Left lung (tissue), 4 donors: ENCODE measurements at regions not wholly inside any gene's neighbourhood (a gene's known extent, or its start where the extent isn't known, plus 50 kb on each side); places are given as distances from the start of the nearest gene placed in this dataset.

Experiments
- ATAC-seq: fragments of 200-7000 bp; cut with Tn5 transposase; one replicate; pipeline ENCODE4 v1.9.1; 2020; ENCODE audit warnings: moderate library complexity
- DNase-seq, 4 donors: peaks; one replicate each; pipeline ENCODE4 v3.0.0-alpha.2; 2013 to 2020
- H3K27ac ChIP-seq, 2 donors: fragments of 200-600 bp; sonication (generic) in 1 of 2; one replicate each; pipeline versions ENCODE4 v1.5.0 to v1.8.0; 2020 to 2021
- H3K27me3 ChIP-seq, 2 donors: fragments of 200-600 bp; sonication (generic) in 1 of 2; one replicate each; pipeline versions ENCODE4 v1.5.0 to v1.8.0; 2020 to 2021
- H3K36me3 ChIP-seq, 2 donors: fragments of 200-600 bp; sonication (generic) in 1 of 2; one replicate each; pipeline versions ENCODE4 v1.5.0 to v1.8.0; 2020 to 2021
- H3K4me1 ChIP-seq, 2 donors: fragments of 200-600 bp; one replicate each; pipeline ENCODE4 v1.8.0; 2021
- H3K4me3 ChIP-seq, 2 donors: fragments of 200-600 bp; sonication (generic) in 1 of 2; one replicate each; pipeline versions ENCODE4 v1.5.0 to v1.8.0; 2020 to 2021; ENCODE audit warnings: mild to moderate bottlenecking in 1 of 2
- H3K9me3 ChIP-seq, 2 donors: fragments of 200-600 bp; sonication (generic) in 1 of 2; one replicate each; pipeline versions ENCODE4 v1.5.0 to v1.8.0; 2020 to 2021
- intact Hi-C, 2 donors: fragments of 100-400 bp; cut with DNase I; formaldehyde crosslinking; loops; one replicate each; pipeline versions ENCODE4 v1.11.2 to v1.14.2; 2022
- TF ChIP-seq, protein P1 (sequence below), 2 donors: fragments of 200-600 bp; sonication (generic) in 1 of 2; IDR thresholded peaks; one replicate each; pipeline versions ENCODE4 v1.5.0 to v1.8.0; 2021; ENCODE audit warnings: antibody characterized with exemption in 2 of 2
- donor health status: DM: no; HTN: yes; CAD: no.
- donor health status: DM: no; HTN: no; CAD: no.

DNA sequence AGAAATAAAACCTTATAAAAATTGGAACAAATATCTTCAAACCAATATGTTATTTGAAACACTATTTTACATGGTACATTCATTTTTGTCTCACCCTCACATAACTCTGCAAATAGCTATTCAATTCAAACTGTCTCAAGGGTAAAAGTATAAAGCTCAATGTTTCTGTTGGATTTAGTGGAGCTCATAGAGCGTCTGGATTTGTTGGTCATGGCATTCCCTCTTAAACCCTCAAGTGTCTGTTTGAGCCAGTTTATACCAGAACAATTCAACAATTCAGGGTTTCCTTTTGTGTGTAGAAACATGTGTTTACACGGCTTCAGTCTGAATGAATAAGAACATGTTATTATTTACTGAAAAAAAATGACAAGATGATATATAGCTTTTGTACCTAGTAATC is 161.6 kb downstream of the PCDH18 start:
- H3K4me1 ChIP-seq = no peaks in the 10 kb centered on the region
- H3K27me3 ChIP-seq = no peaks in the 10 kb centered on the region
- H3K27ac ChIP-seq = no peak overlapping the region
- TF ChIP-seq, protein P1, sequence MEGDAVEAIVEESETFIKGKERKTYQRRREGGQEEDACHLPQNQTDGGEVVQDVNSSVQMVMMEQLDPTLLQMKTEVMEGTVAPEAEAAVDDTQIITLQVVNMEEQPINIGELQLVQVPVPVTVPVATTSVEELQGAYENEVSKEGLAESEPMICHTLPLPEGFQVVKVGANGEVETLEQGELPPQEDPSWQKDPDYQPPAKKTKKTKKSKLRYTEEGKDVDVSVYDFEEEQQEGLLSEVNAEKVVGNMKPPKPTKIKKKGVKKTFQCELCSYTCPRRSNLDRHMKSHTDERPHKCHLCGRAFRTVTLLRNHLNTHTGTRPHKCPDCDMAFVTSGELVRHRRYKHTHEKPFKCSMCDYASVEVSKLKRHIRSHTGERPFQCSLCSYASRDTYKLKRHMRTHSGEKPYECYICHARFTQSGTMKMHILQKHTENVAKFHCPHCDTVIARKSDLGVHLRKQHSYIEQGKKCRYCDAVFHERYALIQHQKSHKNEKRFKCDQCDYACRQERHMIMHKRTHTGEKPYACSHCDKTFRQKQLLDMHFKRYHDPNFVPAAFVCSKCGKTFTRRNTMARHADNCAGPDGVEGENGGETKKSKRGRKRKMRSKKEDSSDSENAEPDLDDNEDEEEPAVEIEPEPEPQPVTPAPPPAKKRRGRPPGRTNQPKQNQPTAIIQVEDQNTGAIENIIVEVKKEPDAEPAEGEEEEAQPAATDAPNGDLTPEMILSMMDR (IDR thresholded peaks at IDR 0.05) = no peak
- H3K9me3 ChIP-seq = no peaks in the 10 kb centered on the region
- no peak overlapping the region for H3K4me3 ChIP-seq
- intact Hi-C loops = no loop called here
- no peak for DNase-seq
- ATAC-seq = peak; percentile 65
- no peaks in the 10 kb centered on the region for H3K36me3 ChIP-seq

GRCh38 chr4:137370206-137370633 is 162.1 kb downstream of the PCDH18 start:
- Histone ChIP-seq H3K27me3 (no peaks in the 10 kb centered on the region), H3K4me1 (no peaks in the 10 kb centered on the region), H3K36me3 (no peaks in the 10 kb centered on the region), H3K4me3 (no peak overlapping the region), H3K27ac (no peak overlapping the region), H3K9me3 (no peaks in the 10 kb centered on the region)
- TF ChIP-seq, protein P1 (IDR thresholded peaks at IDR 0.05) = no peak
- ATAC-seq = no peak
- intact Hi-C loops = no loop called here
- peak in 1 of 4 donors; percentile 25 for DNase-seq

DNA sequence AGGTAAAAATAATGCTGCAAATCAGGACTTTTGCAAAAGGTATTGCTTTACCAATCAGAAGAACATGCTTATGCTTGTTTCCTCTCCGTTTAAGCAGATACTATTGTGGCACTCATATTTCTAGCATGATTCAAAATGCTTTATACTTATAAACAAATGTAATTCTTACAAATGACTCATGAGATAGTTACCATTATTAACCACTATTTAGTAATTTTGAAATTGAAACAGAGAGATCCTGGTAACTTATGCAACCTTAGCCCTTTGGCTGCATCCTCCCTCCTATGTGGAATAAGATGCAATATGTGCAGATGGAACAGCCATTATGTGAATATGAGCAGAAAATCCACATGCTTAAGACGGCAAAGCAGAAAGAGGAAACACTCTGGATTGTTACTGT is 164.7 kb downstream of the PCDH18 start:
- TF ChIP-seq, protein P1 (IDR thresholded peaks at IDR 0.05) = no peak
- Histone ChIP-seq H3K27me3 (no peaks in the 10 kb centered on the region), H3K36me3 (no peaks in the 10 kb centered on the region), H3K27ac (no peak overlapping the region), H3K4me1 (no peaks in the 10 kb centered on the region), H3K9me3 (no peaks in the 10 kb centered on the region), H3K4me3 (no peak overlapping the region)
- intact Hi-C loops = no loop called here
- DNase-seq (no peak), ATAC-seq (no peak)

GRCh38 chr4:137363496-137363895 is 168.8 kb downstream of the PCDH18 start:
- no peaks in the 10 kb centered on the region for H3K9me3 ChIP-seq
- no peaks in the 10 kb centered on the region for H3K4me1 ChIP-seq
- no peaks in the 10 kb centered on the region for H3K27me3 ChIP-seq
- ATAC-seq (no peak), DNase-seq (no peak)
- no peaks in the 10 kb centered on the region for H3K36me3 ChIP-seq
- H3K4me3 ChIP-seq = no peak overlapping the region
- intact Hi-C loops = no loop called here
- no peak overlapping the region for H3K27ac ChIP-seq
- TF ChIP-seq, protein P1 (IDR thresholded peaks at IDR 0.05) = no peak

- intact Hi-C loops = no loop called here
- TF ChIP-seq, protein P1 (IDR thresholded peaks at IDR 0.05) = no peak
- no peaks in the 10 kb centered on the region for H3K27me3 ChIP-seq
- H3K36me3 ChIP-seq = no peaks in the 10 kb centered on the region
- no peak for ATAC-seq
- no peak overlapping the region for H3K4me3 ChIP-seq
- DNase-seq = no peak
- H3K27ac ChIP-seq = no peak overlapping the region
- no peaks in the 10 kb centered on the region for H3K4me1 ChIP-seq
- H3K9me3 ChIP-seq = no peaks in the 10 kb centered on the region
Observed at GRCh38 chr4:137361756-137362470, 170.4 kb downstream of the PCDH18 start.
